B cell (primary cell): ENCODE measurements at regions not wholly inside any gene's neighbourhood (a gene's known extent, or its start where the extent isn't known, plus 50 kb on each side); places are given as distances from the start of the nearest gene placed in this dataset.

Experiments used
- EZH2 ChIP-seq: IDR thresholded peaks from 2 replicates; pipeline ENCODE4 v1.6.1; 2012; ENCODE audit warnings: borderline replicate concordance, low read depth, mild to moderate bottlenecking, moderate library complexity, low read length; ENCODE audit not compliant: insufficient read depth, poor library complexity, severe bottlenecking
- TF ChIP-seq, protein P1 (sequence below): fragments of 200-600 bp; IDR thresholded peaks from one replicate; pipeline ENCODE4 v1.8.0; 2022; ENCODE audit warnings: antibody characterized with exemption, mild to moderate bottlenecking

- TF ChIP-seq, protein P1, sequence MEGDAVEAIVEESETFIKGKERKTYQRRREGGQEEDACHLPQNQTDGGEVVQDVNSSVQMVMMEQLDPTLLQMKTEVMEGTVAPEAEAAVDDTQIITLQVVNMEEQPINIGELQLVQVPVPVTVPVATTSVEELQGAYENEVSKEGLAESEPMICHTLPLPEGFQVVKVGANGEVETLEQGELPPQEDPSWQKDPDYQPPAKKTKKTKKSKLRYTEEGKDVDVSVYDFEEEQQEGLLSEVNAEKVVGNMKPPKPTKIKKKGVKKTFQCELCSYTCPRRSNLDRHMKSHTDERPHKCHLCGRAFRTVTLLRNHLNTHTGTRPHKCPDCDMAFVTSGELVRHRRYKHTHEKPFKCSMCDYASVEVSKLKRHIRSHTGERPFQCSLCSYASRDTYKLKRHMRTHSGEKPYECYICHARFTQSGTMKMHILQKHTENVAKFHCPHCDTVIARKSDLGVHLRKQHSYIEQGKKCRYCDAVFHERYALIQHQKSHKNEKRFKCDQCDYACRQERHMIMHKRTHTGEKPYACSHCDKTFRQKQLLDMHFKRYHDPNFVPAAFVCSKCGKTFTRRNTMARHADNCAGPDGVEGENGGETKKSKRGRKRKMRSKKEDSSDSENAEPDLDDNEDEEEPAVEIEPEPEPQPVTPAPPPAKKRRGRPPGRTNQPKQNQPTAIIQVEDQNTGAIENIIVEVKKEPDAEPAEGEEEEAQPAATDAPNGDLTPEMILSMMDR = no peak
- TF ChIP-seq EZH2 = no peak
Observed at GRCh38 chr6:22357724-22358189, 60.9 kb upstream of the PRL start.
